T-helper 1 cell treated with Interleukin-12 subunit alpha and Interleukin-12 subunit beta and Interleukin-4 antibody, amounts not matched to agents 30 μg/mL and 1 μg/mL, for 36 hours (primary cell): ENCODE measurements at regions not wholly inside any gene's neighbourhood (a gene's known extent, or its start where the extent isn't known, plus 50 kb on each side); places are given as distances from the start of the nearest gene placed in this dataset.
A peak's percentile ranks its signal among the peaks of the same experiment; 100 is the strongest.
"Not testable (repeated sequence)": the region's sequence is repeated elsewhere in the genome, so short reads cannot be mapped to it uniquely, and the experiment has no call there.

Experiments used
- H3K27ac Mint-ChIP-seq: one replicate; pipeline ENCODE4 v1.8.0; 2021; ENCODE audit warnings: mild to moderate bottlenecking, mixed read lengths
- H3K27me3 Mint-ChIP-seq: one replicate; pipeline ENCODE4 v1.8.0; 2021; ENCODE audit warnings: low read depth, mixed read lengths
- H3K36me3 Mint-ChIP-seq: one replicate; pipeline ENCODE4 v1.8.0; 2021; ENCODE audit warnings: low read depth, mixed read lengths
- H3K4me1 Mint-ChIP-seq: one replicate; pipeline ENCODE4 v1.8.0; 2021; ENCODE audit warnings: low read depth, mixed read lengths
- H3K4me3 Mint-ChIP-seq: one replicate; pipeline ENCODE4 v1.8.0; 2021; ENCODE audit warnings: mild to moderate bottlenecking, moderate library complexity, mixed read lengths
- H3K9me3 Mint-ChIP-seq: one replicate; pipeline ENCODE4 v1.8.0; 2021; ENCODE audit warnings: mixed read lengths

DNA sequence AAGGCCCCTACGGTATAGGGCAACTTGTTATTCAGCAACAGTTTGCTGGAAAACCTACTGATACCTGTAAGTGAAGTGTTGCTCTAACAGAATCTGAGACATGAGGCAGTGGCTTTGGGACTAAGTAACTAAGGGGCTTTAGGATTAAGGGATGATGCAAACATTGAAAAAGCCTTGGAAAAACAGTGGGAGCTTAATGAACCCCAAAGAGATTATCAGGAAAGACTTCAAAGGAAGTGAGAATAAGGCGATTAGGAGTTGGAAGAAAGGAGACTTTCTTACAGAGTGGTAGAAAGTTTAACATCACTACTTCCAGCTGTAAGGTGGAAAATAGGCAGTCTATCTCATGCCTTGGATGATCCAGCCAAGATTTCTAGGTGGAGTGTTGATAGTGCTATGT, 158.2 kb upstream of the TRIB2 start:
- H3K27me3 Mint-ChIP-seq: peaks cover 4% of the 10 kb centered on the region
- peaks cover 29% of the 10 kb centered on the region for H3K4me1 Mint-ChIP-seq
- peaks cover 4% of the 10 kb centered on the region for H3K9me3 Mint-ChIP-seq
- H3K4me3 Mint-ChIP-seq: no peak overlapping the region
- H3K36me3 Mint-ChIP-seq: peaks cover 3% of the 10 kb centered on the region
- no peak overlapping the region for H3K27ac Mint-ChIP-seq

DNA sequence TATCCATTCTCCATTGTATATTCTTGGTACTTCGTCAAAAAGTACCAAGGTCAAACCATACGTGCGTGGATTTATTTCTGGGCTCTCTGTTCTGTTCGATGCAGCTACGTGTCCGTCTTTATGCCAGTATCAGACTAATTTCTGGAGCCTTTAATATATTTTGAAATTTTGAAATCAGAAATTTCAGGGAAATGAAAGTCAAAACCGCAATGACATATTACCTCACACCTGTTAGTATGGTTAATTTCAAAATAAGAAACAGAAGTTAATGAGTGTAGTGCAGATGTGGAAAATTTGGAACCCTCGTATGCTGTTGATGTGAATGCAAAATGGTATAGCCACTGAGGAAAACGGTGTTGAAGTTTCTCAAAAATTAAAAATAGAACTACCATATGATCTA, 156.1 kb upstream of the TRIB2 start:
- H3K4me1 Mint-ChIP-seq: peaks cover 18% of the 10 kb centered on the region
- no peak overlapping the region for H3K27ac Mint-ChIP-seq
- no peak overlapping the region for H3K4me3 Mint-ChIP-seq
- peaks cover 11% of the 10 kb centered on the region for H3K27me3 Mint-ChIP-seq
- H3K36me3 Mint-ChIP-seq: peaks cover 3% of the 10 kb centered on the region
- H3K9me3 Mint-ChIP-seq: peaks cover 4% of the 10 kb centered on the region

DNA sequence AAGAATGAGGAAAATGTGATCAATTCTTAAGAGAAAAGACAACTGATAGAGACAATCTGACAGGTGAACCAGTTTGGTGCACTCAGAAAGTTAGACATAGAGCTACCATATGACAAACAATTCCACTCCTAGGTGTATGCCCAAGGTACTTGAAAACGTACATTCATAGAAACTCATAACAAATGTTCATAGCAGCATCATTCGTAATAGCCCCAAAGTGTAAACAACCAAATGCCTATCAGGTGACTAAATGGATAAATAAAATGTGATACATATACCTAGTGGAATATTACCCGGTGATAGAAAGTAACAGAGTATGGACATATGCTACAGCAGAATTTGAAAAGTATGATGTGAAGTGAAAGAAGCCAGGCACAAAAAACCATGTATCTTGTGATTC, 149.3 kb upstream of the TRIB2 start:
- Mint-ChIP-seq H3K9me3 (no peaks in the 10 kb centered on the region), H3K4me3 (no peak overlapping the region), H3K27ac (no peak overlapping the region), H3K4me1 (peaks cover 6% of the 10 kb centered on the region), H3K27me3 (peaks cover 13% of the 10 kb centered on the region), H3K36me3 (no peaks in the 10 kb centered on the region)

DNA sequence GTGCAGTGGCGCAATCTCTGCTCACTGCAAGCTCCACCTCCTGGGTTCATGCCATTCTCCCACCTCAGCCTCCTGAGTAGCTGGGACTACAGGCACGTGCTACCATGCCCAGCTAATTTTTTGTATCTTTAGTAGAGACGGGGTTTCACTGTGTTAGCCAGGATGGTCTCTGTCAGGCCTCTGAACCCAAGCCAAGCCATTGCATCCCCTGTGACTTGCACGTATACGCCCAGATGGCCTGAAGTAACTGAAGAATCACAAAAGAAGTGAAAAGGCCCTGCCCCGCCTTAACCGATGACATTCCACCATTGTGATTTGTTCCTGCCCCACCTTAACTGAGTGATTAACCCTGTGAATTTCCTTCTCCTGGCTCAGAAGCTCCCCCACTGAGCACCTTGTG, 147.2 kb upstream of the TRIB2 start:
- H3K36me3 Mint-ChIP-seq, H3K27me3 Mint-ChIP-seq, H3K27ac Mint-ChIP-seq, H3K4me3 Mint-ChIP-seq, H3K9me3 Mint-ChIP-seq, H3K4me1 Mint-ChIP-seq: not testable (repeated sequence)

DNA sequence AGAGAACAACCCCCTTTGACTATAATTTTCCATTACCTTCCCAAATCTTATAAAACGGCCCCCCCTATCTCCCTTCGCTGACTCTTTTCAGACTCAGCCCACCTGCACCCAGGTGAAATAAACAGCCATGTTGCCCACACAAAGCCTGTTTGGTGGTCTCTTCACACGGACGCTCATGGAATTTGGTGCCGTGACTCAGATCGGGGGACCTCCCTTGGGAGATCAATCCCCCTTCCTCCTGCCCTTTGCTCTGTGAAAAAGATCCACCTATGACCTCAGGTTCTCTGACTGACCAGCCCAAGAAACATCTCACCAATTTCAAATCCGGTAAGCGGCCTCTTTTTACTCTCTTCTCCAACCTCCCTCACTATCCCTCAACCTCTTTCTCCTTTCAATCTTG, 146.8 kb upstream of the TRIB2 start:
- H3K27me3 Mint-ChIP-seq, H3K4me1 Mint-ChIP-seq, H3K36me3 Mint-ChIP-seq, H3K9me3 Mint-ChIP-seq, H3K4me3 Mint-ChIP-seq: not testable (repeated sequence)
- H3K27ac Mint-ChIP-seq: peak overlapping the region; percentile 17

DNA sequence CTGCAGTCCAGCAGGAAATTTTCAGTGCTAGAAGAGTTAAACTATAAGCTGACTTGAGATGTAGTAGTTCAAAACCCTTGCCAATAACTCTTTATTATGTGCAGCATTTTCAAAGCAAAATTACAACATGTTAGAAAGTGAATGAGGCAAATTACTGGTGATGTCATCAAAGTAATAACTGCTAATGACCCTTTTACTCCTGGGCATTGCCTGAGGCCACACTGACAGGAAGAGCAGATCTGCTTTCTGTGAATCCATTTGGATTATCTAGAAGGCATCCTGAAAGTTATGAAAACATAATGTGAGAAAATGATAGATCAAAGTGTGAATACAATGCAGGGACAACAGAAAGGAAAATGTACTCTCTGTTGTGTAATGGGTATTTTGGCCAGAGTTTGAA, 139.6 kb upstream of the TRIB2 start:
- no peaks in the 10 kb centered on the region for H3K27me3 Mint-ChIP-seq
- no peaks in the 10 kb centered on the region for H3K4me1 Mint-ChIP-seq
- H3K27ac Mint-ChIP-seq: no peak overlapping the region
- H3K9me3 Mint-ChIP-seq: no peaks in the 10 kb centered on the region
- no peaks in the 10 kb centered on the region for H3K36me3 Mint-ChIP-seq
- no peak overlapping the region for H3K4me3 Mint-ChIP-seq

DNA sequence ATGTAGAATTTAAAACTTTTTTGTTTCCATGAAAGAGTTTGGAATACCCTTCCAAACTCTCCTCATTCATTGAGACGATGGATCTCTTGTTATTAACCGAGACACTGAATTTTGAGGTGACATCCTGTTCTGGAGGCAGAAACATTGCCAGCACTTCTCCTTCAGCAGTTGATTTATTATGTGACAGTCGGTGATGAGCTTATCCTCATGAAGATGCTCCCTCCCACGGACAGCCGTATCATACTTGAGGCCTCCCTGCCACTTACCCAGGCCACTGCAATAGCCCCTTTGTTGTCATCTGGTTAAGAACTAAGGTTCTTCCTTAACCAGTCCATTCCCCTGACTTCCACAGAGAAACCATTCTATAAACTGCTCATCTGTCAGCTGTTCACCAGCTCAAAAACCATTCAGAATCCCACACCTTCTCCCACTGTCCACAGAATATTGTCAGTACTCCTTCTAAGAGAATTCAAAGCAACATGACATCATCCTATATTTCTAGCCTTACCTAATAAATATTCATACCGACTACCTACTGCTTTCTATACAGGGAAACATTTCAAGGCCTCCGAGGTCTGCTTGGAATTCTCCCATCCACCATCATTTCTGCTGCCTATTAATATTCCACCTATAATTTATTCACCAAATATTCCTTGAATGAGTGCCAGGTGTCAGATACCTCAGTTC, 139.0 kb upstream of the TRIB2 start:
- no peaks in the 10 kb centered on the region for H3K4me1 Mint-ChIP-seq
- H3K9me3 Mint-ChIP-seq: no peaks in the 10 kb centered on the region
- H3K27me3 Mint-ChIP-seq: peaks cover under 1% of the 10 kb centered on the region
- no peak overlapping the region for H3K4me3 Mint-ChIP-seq
- H3K36me3 Mint-ChIP-seq: no peaks in the 10 kb centered on the region
- H3K27ac Mint-ChIP-seq: no peak overlapping the region

DNA sequence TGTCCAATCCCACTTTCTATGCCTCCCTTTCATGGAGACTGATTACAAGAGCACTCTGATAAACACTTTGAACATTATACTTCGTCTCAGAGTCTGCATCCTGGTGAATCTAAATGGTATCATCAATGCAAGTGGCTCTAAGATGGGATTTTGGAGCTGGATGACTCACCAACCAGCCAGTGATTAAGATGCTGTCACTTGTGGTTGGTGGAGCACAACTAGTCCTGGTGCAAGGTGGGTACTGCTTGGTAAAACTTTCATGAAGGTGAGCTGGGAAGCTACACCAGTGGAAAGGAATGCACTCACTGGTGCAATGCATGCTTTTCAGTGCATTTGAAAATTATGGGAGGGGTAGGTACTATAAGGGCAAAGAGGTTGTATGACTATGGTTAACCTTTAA, 137.7 kb upstream of the TRIB2 start:
- H3K4me3 Mint-ChIP-seq: no peak overlapping the region
- no peak overlapping the region for H3K27ac Mint-ChIP-seq
- peaks cover 7% of the 10 kb centered on the region for H3K27me3 Mint-ChIP-seq
- no peaks in the 10 kb centered on the region for H3K36me3 Mint-ChIP-seq
- no peaks in the 10 kb centered on the region for H3K9me3 Mint-ChIP-seq
- H3K4me1 Mint-ChIP-seq: no peaks in the 10 kb centered on the region

DNA sequence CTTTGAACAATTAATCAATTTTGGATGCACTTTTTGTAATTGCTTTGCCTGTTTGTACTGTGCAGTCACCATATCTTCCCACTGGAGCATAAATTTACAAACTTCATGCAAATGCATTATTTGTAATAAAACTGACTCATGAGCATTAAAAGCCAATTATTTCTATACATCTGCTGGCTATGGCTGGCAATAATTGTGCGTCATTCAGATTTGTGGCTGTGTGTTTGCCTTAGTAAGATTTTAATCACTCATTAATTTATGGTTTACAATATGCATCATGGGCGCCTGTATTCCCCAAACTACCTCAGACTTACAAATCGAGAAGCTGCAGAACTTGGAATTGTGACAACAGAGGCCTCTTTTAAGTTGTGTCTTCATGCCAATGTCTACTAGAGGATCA, 132.4 kb upstream of the TRIB2 start:
- H3K4me1 Mint-ChIP-seq: peaks cover 11% of the 10 kb centered on the region

DNA sequence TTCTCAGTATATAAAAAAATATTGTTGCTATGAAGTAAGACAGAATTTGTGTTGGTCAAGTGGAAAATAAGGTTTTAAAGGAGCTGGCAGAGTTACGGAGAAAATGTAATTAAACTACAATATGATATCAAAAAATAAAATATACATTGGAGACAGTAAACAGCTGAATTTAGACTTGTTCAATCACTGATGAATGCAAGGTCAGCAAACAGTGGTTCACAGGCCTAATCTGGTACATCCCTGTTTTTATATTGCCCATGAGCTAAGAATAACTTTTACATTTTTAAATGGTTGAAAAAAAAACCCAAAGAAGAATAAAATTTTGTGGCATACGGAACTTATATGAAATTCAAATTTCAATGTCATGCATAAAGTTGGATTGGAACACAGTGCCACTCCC, 131.0 kb upstream of the TRIB2 start:
- Mint-ChIP-seq H3K9me3 (no peaks in the 10 kb centered on the region), H3K27me3 (peaks cover 18% of the 10 kb centered on the region), H3K36me3 (no peaks in the 10 kb centered on the region), H3K4me3 (no peak overlapping the region), H3K27ac (no peak overlapping the region), H3K4me1 (peaks cover 11% of the 10 kb centered on the region)

More for the DNA sequence above, 132.4 kb upstream of the TRIB2 start:
- Mint-ChIP-seq H3K9me3 (no peaks in the 10 kb centered on the region), H3K4me3 (no peak overlapping the region), H3K36me3 (no peaks in the 10 kb centered on the region), H3K27me3 (peaks cover 18% of the 10 kb centered on the region), H3K27ac (no peak overlapping the region)

DNA sequence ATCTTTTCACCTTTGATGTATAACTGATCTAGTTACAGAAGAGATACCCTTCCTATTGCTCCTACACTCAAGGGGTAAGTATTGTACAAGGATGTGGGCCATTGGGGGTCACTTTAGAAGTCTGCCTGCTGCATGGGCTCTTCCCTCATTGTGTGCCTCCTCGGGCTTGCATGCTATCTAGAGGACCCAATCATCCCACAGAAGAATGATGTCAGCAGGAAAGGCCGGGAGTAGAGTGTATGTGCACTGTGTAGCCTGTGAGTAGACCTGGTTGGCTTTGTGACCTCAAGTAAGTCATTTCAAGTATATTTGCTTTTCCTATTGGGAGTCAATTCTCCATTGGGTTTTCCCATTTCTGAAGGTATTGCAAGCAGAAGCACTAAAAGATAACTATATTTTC, 129.5 kb upstream of the TRIB2 start:
- H3K27me3 Mint-ChIP-seq: peaks cover 18% of the 10 kb centered on the region
- no peaks in the 10 kb centered on the region for H3K36me3 Mint-ChIP-seq
- no peak overlapping the region for H3K4me3 Mint-ChIP-seq
- no peaks in the 10 kb centered on the region for H3K9me3 Mint-ChIP-seq
- H3K27ac Mint-ChIP-seq: no peak overlapping the region
- peaks cover 11% of the 10 kb centered on the region for H3K4me1 Mint-ChIP-seq

DNA sequence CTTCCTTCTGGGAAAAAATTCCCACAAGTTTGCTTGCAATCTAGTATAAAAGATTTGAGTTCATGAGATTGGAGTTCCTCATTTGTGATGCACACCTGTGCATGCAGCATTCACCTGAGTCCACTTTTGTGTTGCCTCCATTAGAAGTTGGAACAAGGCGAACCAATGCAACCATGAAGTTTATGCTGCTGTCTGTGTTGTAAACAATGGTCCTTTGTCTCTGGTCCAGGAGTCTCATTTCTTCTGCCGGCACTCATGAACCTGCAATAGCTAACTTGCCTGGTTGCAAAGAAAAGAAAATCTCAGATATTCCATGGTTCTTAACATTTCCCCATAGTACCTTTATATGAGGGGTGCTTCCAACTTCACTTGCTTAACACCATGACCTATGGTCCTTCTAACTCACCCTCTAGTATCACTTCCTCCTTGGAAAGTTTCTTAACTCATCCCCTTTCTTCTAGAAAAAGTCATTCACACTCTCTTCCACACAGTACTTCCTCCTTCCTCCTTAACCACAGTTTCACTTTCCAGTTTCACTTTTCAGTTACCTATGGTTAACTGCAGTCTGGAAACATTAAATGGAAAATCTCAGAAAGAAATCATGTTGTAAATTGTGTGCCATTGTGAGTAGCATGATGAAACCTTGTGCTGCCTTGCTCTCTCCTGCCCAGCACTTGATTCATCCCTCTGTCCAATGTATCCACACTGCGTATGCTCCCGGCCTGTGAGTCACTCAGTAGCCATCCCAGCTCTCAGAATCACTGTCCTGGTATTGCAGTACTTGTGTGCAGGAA, 128.8 kb upstream of the TRIB2 start:
- H3K27ac Mint-ChIP-seq: no peak overlapping the region
- H3K4me3 Mint-ChIP-seq: no peak overlapping the region
- no peaks in the 10 kb centered on the region for H3K36me3 Mint-ChIP-seq
- peaks cover 15% of the 10 kb centered on the region for H3K27me3 Mint-ChIP-seq
- H3K9me3 Mint-ChIP-seq: no peaks in the 10 kb centered on the region
- H3K4me1 Mint-ChIP-seq: peaks cover 11% of the 10 kb centered on the region

DNA sequence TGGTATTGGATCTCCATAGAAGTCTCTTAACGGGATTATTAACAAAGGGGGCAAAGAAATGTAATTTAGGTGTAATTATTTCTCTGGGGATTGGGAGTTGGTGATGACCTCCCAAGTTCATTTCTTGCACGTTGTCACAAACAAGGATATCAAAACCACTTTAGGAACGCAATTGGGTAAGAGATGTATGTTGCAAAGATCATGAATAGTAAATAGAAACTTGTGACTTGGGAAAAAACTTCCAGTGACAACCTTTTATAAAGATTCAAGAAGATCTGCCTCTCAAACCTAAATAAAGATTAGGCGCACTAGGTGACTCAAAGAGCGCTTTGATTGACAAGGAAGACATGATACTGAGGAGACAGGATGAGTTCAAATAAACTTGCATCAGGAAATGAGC, 127.8 kb upstream of the TRIB2 start:
- H3K4me3 Mint-ChIP-seq: no peak overlapping the region
- H3K27me3 Mint-ChIP-seq: peaks cover 14% of the 10 kb centered on the region
- H3K27ac Mint-ChIP-seq: no peak overlapping the region
- no peaks in the 10 kb centered on the region for H3K9me3 Mint-ChIP-seq
- no peaks in the 10 kb centered on the region for H3K36me3 Mint-ChIP-seq
- H3K4me1 Mint-ChIP-seq: peaks cover 11% of the 10 kb centered on the region

DNA sequence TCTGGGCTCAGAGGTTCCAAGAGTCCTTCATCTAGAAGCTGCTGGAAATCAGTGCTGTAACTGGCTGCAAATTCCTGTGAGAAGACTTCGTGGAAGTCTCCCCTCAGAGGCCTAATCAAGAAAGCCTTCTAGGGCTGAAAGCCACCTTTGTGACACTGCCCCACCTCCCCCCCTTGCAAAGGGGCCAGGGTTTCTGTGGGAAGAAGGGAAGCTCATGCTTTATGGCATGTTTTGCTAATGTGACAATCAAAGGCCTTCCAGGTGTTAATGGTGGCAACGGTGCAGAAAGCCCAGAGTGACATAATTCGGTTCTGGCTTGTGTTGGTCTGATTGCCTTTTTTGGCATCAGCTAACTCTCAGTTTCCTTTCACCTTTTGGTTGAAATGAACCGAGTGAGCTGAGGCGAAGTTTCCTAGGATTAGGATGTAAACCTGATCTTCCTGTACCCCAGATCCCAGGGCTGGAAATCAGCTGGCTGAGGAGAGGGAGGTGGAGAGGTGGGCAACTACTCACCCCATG, 126.9 kb upstream of the TRIB2 start:
- H3K9me3 Mint-ChIP-seq: no peaks in the 10 kb centered on the region
- H3K27ac Mint-ChIP-seq: no peak overlapping the region
- peaks cover 11% of the 10 kb centered on the region for H3K4me1 Mint-ChIP-seq
- H3K36me3 Mint-ChIP-seq: no peaks in the 10 kb centered on the region
- H3K4me3 Mint-ChIP-seq: no peak overlapping the region
- peaks cover 11% of the 10 kb centered on the region for H3K27me3 Mint-ChIP-seq

DNA sequence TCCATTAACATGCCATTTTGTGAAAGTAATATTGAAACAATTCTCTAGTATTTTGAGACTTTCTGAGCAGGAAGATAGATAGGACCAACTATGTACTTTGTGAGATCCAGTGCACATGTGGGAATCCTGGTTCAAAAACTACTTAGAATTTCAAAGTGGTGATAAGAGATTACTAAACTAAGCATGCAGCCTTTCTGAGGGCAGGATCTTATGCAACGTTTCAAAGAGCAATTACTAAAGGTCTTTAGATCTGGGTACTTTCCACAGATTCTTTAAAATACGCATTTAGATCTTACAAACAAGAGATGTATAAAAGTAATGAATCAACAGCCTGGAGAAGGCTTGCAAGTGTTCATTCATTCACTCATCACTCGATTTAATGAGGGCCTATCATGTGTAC, 124.4 kb upstream of the TRIB2 start:
- peaks cover 3% of the 10 kb centered on the region for H3K27me3 Mint-ChIP-seq
- H3K9me3 Mint-ChIP-seq: no peaks in the 10 kb centered on the region
- no peaks in the 10 kb centered on the region for H3K36me3 Mint-ChIP-seq
- peaks cover 11% of the 10 kb centered on the region for H3K4me1 Mint-ChIP-seq
- H3K27ac Mint-ChIP-seq: no peak overlapping the region
- H3K4me3 Mint-ChIP-seq: no peak overlapping the region
